Upper lobe of left lung (tissue), 6 donors: ENCODE measurements at regions not wholly inside any gene's neighbourhood (a gene's known extent, or its start where the extent isn't known, plus 50 kb on each side); places are given as distances from the start of the nearest gene placed in this dataset.

Experiments
- ATAC-seq, 2 donors: fragments of 200-7000 bp; cut with Tn5 transposase; one replicate each; pipeline ENCODE4 v1.9.1; 2022; ENCODE audit warnings: mild to moderate bottlenecking in 2 of 2, moderate library complexity in 2 of 2; ENCODE audit not compliant: low FRiP score in 2 of 2
- DNase-seq, 2 donors: peaks; one replicate each; pipeline ENCODE4 v3.0.0-alpha.2; 2019 to 2020
- H3K27ac ChIP-seq, 4 donors: fragments of 200-600 bp; sonication (generic); one replicate each; pipeline ENCODE4 v1.5.1; 2016 to 2019
- H3K27me3 ChIP-seq, 4 donors: fragments of 200-600 bp; sonication (generic); one replicate each; pipeline ENCODE4 v1.5.1; 2017 to 2019
- H3K36me3 ChIP-seq, 4 donors: fragments of 200-600 bp; sonication (generic); one replicate each; pipeline ENCODE4 v1.5.1; 2016 to 2019
- H3K4me1 ChIP-seq, 4 donors: fragments of 200-600 bp; sonication (generic); one replicate each; pipeline ENCODE4 v1.5.1; 2018 to 2019
- H3K4me3 ChIP-seq, 4 donors: fragments of 200-600 bp; sonication (generic); one replicate each; pipeline ENCODE4 v1.5.1; 2017 to 2019; ENCODE audit warnings: mild to moderate bottlenecking in 2 of 4, moderate library complexity in 1 of 4
- H3K9me3 ChIP-seq, 4 donors: fragments of 200-600 bp; sonication (generic); one replicate each; pipeline ENCODE4 v1.5.1; 2018 to 2019
- EP300 ChIP-seq, 4 donors: sonication (generic); formaldehyde crosslinking; IDR thresholded peaks; one replicate each; pipeline ENCODE4 v1.5.1; 2017; ENCODE audit warnings: antibody characterized with exemption in 4 of 4, control low read depth in 2 of 4
- POLR2A ChIP-seq, 4 donors: fragments of 450-650 bp; IDR thresholded peaks; one replicate each; pipeline ENCODE4 v1.5.1; 2016 to 2017; ENCODE audit warnings: antibody characterized with exemption in 4 of 4, mild to moderate bottlenecking in 2 of 4
- POLR2AphosphoS5 ChIP-seq, 2 donors: sonication (generic); formaldehyde crosslinking; IDR thresholded peaks; one replicate each; pipeline ENCODE4 v1.5.1; 2017; ENCODE audit warnings: antibody characterized with exemption in 2 of 2
- WGBS, 2 donors: methylation state at CpG; one replicate each; pipeline ENCODE4 v1.1.5; 2017 to 2018; 5-methylcytosine and 5-hydroxymethylcytosine counted together
- TF ChIP-seq, protein P1 (sequence below), 6 experiments: fragments of 450-650 bp in 4 of 6; fragments of 200-600 bp in 2 of 6; sonication (generic) in 2 of 6; IDR thresholded peaks; one replicate each; pipeline ENCODE4 v1.5.1; 2016 to 2019; ENCODE audit warnings: antibody characterized with exemption in 6 of 6
- donor health status: DM: no; HTN: no; CAD: no; lungs with moderate emphysema.
- donor health status: DM: no; HTN: yes; CAD: no; lungs with severe emphysema.

- no peaks in the 10 kb centered on the region for H3K9me3 ChIP-seq
- ATAC-seq = peak in 1 of 2 donors; percentile 27
- no peaks in the 10 kb centered on the region for H3K36me3 ChIP-seq
- WGBS, 2 donors = 58 to 66% methylated on average over 7 of the region's 7 CpGs
- DNase-seq = peak in 1 of 2 donors; percentile 43
- peak overlapping the region in 2 of 4 donors; percentile 9 to 17 for H3K27ac ChIP-seq
- peaks cover 10 to 28% (median 16%) of the 10 kb centered on the region in 4 donors for H3K4me1 ChIP-seq
- H3K27me3 ChIP-seq = no peaks in the 10 kb centered on the region
- TF ChIP-seq EP300 (IDR thresholded peaks at IDR 0.05) (no peak), POLR2AphosphoS5 (IDR thresholded peaks at IDR 0.05) (no peak)
- TF ChIP-seq, protein P1, sequence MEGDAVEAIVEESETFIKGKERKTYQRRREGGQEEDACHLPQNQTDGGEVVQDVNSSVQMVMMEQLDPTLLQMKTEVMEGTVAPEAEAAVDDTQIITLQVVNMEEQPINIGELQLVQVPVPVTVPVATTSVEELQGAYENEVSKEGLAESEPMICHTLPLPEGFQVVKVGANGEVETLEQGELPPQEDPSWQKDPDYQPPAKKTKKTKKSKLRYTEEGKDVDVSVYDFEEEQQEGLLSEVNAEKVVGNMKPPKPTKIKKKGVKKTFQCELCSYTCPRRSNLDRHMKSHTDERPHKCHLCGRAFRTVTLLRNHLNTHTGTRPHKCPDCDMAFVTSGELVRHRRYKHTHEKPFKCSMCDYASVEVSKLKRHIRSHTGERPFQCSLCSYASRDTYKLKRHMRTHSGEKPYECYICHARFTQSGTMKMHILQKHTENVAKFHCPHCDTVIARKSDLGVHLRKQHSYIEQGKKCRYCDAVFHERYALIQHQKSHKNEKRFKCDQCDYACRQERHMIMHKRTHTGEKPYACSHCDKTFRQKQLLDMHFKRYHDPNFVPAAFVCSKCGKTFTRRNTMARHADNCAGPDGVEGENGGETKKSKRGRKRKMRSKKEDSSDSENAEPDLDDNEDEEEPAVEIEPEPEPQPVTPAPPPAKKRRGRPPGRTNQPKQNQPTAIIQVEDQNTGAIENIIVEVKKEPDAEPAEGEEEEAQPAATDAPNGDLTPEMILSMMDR (IDR thresholded peaks at IDR 0.05) = no peak
- no peak overlapping the region for H3K4me3 ChIP-seq
Measured at GRCh38 chr2:8501061-8501720, 180.7 kb upstream of the ID2 start.

GRCh38 chr2:8502316-8502715 lies 179.5 kb upstream of the ID2 start:
- 67 to 78% methylated on average over 6 of the region's 6 CpGs for WGBS, 2 donors
- TF ChIP-seq POLR2AphosphoS5 (IDR thresholded peaks at IDR 0.05) = no peak

DNA sequence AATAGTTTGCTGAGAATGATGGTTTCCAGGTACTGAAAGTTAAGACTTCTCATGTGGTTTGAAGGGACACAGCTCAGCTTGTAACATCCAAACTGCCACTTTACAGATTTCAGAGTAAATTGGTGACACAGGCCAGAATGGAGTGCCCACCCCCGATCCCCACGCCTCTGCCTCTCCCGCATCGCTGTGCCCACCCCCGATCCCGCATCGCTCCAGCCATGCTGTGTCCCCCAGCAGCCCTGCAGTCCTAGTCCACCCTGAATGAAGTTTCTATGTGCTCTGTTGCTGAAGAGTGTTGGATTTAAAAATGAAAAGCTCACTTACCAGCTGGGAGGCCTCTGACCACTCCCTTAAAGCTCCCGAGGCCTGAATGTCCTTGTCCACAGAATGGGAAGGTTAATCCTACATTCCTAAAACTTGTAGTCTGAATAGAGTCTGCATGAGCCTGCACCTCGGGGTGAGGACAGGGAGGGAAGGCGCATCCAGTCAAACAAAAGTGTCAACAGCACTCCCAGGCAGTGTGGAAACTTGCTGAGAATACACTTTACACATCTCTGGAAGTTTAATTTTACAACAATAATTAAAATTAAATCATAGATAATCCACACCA lies 176.4 kb upstream of the ID2 start:
- no peaks in the 10 kb centered on the region for H3K9me3 ChIP-seq
- 89 to 97% methylated on average over 8 to 10 of the region's 10 CpGs for WGBS, 2 donors
- TF ChIP-seq POLR2A (IDR thresholded peaks at IDR 0.05) (no peak), POLR2AphosphoS5 (IDR thresholded peaks at IDR 0.05) (no peak)
- TF ChIP-seq, protein P1 (IDR thresholded peaks at IDR 0.05) = no peak
- H3K27ac ChIP-seq = no peak overlapping the region
- no peaks in the 10 kb centered on the region for H3K36me3 ChIP-seq
- no peaks in the 10 kb centered on the region for H3K27me3 ChIP-seq
- H3K4me1 ChIP-seq = peaks cover 5 to 11% (median 9%) of the 10 kb centered on the region in 4 donors
- no peak for ATAC-seq
- no peak for DNase-seq
- no peak overlapping the region for H3K4me3 ChIP-seq

More at GRCh38 chr2:8502316-8502715, 179.5 kb upstream of the ID2 start:
- ATAC-seq (no peak), DNase-seq (no peak)
- Histone ChIP-seq H3K4me1 (peaks cover 5 to 20% (median 16%) of the 10 kb centered on the region in 4 donors), H3K36me3 (no peaks in the 10 kb centered on the region), H3K27me3 (no peaks in the 10 kb centered on the region), H3K9me3 (no peaks in the 10 kb centered on the region), H3K27ac (no peak overlapping the region), H3K4me3 (no peak overlapping the region)

GRCh38 chr2:8506746-8507145 lies 175.1 kb upstream of the ID2 start:
- ATAC-seq (no peak), DNase-seq (no peak)
- 53 to 54% methylated on average over 7 of the region's 7 CpGs for WGBS, 2 donors

DNA sequence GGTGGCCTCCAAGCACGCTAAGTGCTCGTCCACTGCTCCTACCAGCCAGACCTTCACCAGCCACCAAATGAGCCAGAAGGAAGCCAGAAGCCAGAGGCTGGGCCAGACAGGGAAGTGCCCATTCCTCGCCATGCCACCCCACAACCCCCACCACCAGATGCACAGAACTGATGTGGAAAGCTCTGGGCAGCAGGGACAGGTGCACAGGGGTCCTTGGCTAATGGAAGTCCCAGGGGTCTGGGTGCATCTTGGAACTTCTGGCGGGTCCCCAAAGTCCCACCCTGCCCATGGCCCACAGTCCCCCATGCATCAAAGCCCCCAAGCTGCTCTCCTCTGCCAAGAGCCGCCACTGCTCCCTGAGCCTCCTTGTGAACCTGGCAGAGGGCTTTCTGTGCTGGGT lies 173.1 kb upstream of the ID2 start:
- ATAC-seq = no peak
- TF ChIP-seq, protein P1 (IDR thresholded peaks at IDR 0.05) = no peak
- TF ChIP-seq POLR2AphosphoS5 (IDR thresholded peaks at IDR 0.05) (no peak), POLR2A (IDR thresholded peaks at IDR 0.05) (no peak), EP300 (IDR thresholded peaks at IDR 0.05) (no peak)
- Histone ChIP-seq H3K4me3 (no peak overlapping the region), H3K27ac (no peak overlapping the region), H3K9me3 (no peaks in the 10 kb centered on the region), H3K27me3 (no peaks in the 10 kb centered on the region), H3K36me3 (no peaks in the 10 kb centered on the region), H3K4me1 (no peaks in the 10 kb centered on the region)
- WGBS, 2 donors = 89 to 98% methylated on average over 5 of the region's 5 CpGs
- no peak for DNase-seq

More at GRCh38 chr2:8506746-8507145, 175.1 kb upstream of the ID2 start:
- no peaks in the 10 kb centered on the region for H3K4me1 ChIP-seq
- H3K36me3 ChIP-seq = no peaks in the 10 kb centered on the region
- H3K9me3 ChIP-seq = no peaks in the 10 kb centered on the region
- TF ChIP-seq, protein P1 (IDR thresholded peaks at IDR 0.05) = no peak
- TF ChIP-seq POLR2A (IDR thresholded peaks at IDR 0.05) = no peak
- no peak for TF ChIP-seq POLR2AphosphoS5 (IDR thresholded peaks at IDR 0.05)
- no peak for TF ChIP-seq EP300 (IDR thresholded peaks at IDR 0.05)
- no peak overlapping the region for H3K27ac ChIP-seq
- no peaks in the 10 kb centered on the region for H3K27me3 ChIP-seq
- no peak overlapping the region for H3K4me3 ChIP-seq
